Stimulated activated CD4-positive, alpha-beta T cell treated with anti-CD3 and anti-CD28 coated beads, Interleukin-15, amount 100 ng/mL, for 48 hours (primary cell): ENCODE measurements at regions not wholly inside any gene's neighbourhood (a gene's known extent, or its start where the extent isn't known, plus 50 kb on each side); places are given as distances from the start of the nearest gene placed in this dataset.
"Not testable (repeated sequence)": the region's sequence is repeated elsewhere in the genome, so short reads cannot be mapped to it uniquely, and the experiment has no call there.

Source experiments
- DNase-seq, 2 donors: peaks; one replicate each; pipeline ENCODE4 v3.0.0-alpha.2; 2020; ENCODE audit warnings: low read depth in 2 of 2

DNA sequence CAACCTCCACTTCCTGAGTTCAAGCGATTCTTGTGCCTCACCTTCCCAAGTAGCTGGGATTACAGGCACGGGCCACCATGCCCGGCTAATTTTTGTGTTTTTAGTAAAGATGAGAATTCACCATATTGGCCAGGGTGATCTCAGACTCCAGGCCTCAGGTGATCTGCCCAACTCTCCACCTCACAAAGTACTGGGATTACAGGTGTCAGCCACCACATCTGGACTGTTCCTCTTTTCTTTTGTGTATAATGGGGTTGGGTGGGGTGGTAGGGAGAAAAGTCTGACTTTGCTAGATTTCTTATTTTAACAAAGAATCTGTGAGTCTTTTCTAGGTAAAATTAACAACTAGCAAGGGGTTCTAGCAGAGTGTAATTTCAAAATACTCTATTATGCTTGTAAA, 92.7 kb upstream of the AMN1 start:
- DNase-seq, result no peak

DNA sequence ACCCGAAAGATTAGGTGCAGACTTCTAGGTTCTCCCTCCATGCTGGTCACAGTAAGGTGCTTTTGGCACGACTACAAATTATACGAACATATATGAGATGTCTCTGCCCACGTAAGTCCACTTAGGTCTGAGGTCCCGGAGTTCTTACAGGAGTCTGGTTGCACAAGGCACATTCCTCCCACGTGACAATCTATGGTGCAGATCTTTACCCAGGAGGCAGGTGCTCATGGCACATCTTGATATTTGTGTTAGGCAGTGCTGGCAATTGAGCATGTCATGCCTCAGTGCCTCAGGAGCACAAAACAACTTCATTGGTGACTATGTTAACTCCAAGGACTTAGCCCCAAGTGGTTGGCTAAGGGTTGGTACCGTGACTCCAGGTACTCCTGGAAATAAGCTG, 92.0 kb upstream of the AMN1 start:
- no peak for DNase-seq

DNA sequence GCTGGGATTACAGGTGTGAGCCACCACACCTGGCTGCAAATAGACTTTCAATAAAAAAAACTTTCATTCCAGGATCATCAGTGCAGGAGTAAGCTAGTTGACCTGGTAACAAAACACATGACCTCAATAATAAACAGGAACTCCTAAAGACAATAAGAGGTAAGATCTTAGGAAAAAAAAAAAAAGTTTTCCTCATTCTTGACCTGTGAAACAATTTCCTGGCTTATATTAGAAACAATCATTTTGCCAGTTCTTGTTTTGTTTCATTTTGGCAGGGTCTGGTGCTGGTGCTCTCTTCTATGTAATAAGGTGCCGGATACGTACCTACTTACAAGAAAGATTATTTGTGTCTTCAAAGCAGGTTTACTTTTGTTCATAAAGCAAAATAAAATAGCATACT, 90.6 kb upstream of the AMN1 start:
- no peak for DNase-seq

DNA sequence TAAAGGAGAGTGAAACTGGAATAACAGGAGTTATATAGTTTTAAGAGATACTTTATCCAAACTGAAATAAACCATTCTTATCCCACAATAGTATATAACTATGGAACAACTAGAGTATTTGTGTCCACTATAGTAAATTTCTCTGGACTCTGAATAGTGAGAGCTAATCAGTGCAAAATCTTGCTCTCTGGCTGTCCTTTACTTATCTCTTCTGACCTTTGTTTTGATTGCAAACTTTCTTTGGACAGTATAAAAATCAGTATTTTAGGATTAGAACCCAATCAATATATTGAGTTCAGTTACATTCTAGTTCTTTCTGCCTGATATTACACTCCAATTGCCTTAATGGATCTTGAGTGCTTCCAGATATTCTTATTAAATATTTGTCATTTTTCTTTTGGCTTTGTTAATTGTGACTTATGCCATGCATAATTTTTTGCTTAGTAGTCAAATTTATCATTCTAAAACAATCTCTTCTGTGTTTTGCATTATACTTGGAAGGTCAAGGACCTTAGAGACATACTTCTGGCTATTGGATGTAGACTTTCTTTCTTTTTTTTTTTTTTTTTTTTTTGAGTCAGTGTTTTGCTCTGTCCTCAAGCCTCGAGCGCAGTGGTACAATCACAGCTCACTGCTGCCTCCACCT, 89.9 kb upstream of the AMN1 start:
- DNase-seq, result no peak

DNA sequence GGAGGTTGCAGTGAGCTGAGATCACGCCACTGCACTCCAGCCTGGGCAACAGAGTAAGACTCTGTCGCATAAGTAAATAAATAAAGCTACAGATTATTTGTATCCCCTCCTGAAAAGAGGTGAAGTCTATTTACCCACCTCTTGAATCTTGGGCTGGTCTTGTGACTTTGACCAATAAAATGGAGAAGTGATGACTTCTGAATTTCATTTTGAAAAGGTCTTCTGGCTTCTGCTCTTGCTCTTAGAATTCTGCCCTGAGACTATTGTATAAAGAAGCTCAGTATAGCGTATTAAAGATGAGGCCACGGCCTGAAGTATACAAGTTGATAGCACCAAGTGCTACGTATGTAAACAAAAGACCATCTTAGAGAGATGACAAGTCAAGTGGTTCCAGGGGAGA, 88.3 kb upstream of the AMN1 start:
- DNase-seq, result no peak

DNA sequence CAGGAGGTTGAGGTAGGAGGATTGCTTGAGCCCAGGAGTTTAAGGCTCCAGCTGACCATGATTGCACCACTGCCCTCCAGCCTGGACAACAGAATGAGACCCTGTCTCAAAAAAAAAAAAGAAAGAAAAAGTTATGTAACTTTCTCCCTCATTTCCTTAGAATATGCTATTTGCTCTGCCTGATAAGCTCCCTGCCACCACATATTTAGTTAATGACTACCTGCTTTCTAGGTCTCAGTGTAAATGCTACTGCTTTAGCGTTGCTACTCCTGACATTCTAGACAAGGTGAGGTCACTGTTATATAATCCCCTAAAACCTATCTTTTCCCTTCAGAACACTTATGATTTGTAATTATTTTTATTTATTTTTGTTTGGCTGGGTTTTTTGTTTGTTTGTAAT, 86.3 kb upstream of the AMN1 start:
- DNase-seq, result no peak

DNA sequence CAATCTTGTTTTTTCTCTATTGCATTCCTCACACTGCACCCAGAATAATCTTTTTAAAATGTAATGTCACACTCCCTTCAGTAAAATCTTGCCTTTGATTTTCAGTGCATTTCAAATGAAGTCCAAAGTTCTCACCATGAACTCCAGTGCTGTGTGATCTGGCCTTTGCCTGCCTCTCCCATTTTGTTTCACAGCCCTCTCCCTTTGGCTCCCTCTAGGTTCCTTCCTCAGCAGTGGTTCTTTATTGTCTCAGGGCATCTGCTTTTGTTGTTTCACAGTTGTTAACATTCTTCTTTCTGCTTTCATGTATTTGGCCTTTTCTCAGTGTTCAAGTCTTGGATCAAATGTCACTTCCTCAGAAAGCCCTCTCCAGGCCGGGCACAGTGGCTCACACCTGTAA, 84.5 kb upstream of the AMN1 start:
- DNase-seq, result no peak

DNA sequence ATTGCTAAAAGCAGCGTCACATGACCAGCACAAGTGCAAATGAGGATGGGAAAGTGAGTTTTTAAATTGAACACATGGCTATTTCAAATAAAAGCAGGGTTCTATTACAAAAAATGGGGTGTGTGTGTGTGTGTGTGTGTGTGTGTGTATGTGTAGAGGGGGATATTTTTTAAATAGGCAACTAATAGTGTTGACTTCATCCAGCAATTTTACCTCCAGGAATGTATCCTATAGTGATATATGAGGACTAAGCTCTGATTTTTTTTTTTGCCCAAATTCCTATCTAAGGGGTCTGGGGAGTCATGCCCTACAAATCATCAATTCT, 78.9 kb upstream of the AMN1 start:
- no peak for DNase-seq

DNA sequence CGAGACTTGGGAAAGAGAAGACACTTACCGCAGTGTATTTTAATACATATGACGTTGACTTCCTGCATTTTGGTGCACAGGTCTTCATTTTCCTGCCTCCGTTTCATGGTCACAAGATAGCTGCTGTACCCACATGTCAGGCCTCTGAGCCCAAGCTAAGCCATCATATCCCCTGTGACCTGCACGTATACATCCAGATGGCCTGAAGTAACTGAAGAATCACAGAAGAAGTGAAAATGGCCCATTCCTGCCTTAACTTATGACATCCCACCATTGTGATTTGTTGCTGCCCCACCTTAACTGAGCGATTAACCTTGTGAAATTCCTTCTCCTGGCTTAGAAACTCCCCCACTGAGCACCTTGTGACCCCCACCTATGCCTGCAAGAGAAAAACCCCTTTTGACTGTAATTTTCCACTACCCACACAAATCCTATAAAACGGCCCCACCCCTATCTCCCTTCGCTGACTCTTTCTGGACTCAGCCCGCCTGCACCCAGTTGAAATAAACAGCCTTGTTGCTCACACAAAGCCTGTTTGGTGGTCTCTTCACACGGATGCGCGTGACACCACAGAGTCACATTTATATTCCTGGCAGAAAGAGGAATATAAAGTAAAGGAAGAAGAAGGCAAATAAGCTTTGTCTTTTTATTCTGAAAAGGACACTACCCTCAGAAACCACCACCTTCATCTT, 78.4 kb upstream of the AMN1 start:
- not testable (repeated sequence) for DNase-seq

DNA sequence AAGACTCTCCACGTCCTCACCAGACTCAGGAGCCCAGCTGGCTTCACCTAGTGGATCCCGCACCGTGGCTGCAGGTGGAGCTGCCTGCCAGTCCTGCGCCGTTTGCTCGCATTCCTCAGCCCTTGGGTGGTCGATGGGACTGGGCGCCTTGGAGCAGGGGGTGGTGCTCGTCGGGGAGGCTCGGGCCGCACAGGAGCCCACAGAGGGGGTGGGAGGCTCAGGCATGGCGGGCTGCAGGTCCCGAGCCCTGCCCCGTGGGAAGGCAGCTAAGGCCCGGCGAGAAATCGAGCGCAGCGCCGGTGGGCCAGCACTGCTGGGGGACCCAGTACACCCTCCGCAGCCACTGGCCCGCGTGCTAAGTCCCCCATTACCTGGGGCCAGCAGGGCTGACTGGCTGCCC, 76.9 kb upstream of the AMN1 start:
- not testable (repeated sequence) for DNase-seq

DNA sequence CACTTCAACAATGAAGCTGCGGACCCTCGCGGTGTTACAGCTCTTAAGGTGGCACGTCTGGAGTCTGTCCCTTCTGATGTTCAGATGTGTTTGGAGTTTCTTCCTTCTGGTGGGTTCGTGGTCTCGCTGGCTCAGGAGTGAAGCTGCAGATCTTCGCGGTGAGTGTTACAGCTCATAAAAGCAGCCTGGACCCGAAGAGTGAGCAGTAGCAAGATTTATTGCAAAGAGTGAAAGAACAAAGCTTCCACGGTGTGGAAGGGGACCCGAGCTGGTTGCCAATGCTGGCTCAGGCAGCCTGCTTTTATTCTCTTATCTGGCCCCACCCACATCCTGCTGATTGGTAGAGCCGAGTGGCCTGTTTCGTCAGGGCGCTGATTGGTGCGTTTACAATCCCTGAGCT, 75.9 kb upstream of the AMN1 start:
- DNase-seq, result not testable (repeated sequence)

DNA sequence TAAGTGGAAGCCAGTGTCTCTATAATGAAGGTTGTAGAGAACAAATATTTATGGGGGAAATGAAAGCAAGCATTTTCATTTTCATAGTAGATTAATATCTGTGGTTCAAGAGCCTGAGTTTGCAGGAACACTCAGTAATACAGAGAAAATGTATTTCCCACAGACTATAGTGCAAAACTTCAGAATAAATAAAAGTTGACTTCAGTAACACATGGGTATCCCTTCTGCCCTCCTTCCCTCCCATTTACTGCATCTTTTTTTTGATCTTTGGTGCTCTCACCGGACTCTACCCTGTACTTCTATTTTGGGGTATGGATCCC, 75.3 kb upstream of the AMN1 start:
- no peak for DNase-seq

DNA sequence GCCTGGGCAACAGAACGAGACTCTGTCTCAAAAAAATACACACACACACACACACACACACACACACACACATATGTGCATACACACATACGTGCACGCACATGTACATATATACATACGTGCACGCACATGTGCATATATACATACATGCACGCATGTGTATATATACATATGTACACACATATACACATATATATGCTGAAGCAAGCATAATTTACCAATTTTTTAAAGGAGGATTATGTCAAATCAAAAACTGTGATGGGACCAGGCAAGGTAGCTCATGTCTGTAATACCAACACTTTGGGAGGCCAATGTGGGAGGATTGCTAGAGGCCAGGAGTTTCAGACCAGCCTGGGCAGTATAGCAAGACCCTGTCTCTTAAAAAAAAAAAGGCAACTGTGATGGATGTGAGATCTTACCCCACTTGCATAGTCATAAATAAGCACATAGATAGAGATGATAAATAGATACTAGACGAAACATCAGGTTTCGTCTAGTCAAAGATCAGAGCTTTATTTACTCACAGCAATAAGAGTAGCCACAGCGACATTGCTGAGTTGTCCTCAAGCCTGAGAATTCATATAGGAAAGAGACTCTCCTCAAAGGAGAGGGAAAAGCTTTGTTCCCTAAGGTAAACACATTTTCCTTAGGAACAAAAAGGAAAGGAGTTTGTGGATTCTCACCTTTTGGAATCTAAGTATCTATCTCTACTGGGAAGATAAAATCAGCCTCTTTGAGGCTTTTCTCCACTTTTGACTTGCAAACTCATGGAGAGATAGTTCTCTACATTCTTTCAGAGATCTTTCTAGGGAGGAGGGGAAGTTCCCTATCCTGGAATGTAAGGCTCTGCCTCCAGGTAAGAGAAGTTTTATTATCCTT, 74.7 kb upstream of the AMN1 start:
- DNase-seq, result no peak

DNA sequence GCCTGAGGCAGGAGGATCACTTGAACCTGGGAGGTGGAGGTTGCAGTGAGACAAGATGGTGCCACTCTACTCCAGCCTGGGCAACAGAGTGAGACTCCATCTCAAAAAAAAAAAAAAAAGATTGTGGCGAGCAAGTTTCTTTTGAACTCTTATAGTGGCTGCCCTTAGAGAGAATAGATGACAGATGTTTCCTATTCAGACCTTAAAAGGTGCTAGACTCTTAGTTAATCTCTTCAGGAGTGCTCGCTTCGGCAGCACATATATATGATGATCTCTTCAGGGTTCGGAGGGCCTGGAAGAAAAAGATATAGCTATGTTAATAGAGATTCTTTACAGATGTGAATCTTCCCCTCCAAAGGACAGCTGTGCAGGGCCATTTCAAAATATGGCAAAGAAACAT, 73.1 kb upstream of the AMN1 start:
- no peak for DNase-seq

DNA sequence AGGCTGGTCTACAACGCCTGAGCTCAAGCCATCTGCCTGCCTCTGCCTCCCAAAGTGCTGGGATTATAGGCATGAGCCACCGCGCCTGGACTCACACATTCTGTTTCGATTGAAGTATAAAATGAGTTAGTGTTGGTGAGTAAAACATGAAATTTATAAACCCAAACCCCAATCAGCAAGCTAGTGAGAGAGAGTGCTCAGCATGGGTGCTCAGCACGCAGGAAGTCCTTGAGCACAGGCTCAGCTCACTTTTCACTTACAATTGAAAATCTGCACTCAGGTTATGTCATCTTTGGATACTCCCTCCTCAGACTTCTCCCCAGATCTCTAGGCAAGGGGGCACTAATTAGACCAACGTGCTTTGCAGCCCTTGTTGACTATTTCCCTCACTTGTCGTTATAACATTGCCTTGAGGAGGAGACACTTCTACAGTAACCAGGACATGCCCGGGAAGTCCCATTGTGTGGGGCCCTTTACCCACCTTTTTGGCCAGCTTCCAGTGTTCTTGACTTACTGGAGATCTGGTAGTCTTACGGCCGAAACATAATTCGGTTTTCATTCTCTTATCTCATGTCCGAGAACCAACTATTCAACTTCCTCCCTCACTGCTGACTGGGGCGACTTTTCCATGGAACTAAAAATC, 68.5 kb upstream of the AMN1 start:
- DNase-seq, result no peak

DNA sequence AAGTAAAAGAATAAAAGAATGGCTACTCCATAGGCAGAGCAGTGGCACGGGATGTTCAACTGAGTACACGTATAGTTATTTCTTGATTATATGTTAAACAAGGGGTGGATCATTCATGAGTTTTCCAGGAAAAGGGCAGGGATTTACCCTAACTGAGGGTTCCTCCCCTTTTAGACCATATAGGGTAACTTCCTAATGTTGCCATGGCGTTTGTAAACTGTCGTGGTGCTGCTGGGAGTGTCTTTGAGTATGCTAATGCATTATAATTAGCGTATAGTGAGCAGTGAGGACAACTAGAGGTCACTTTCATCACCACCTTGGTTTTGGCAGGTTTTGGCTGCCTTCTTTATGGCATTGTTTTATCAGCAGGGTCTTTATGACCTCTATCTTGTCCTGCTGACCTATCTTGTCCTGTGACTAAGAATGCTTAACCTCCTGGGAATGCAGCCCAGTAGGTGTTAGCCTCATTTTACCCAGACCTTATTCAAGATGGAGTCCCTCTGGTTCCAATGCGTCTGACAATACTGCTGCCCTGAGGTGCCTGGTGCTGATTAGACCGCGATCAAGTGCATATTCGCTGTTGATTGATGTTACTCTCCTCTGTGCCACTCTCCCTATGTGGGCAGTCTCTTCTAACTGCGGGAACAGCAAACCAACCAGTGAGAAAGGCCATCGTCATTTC, 67.6 kb upstream of the AMN1 start:
- no peak for DNase-seq

DNA sequence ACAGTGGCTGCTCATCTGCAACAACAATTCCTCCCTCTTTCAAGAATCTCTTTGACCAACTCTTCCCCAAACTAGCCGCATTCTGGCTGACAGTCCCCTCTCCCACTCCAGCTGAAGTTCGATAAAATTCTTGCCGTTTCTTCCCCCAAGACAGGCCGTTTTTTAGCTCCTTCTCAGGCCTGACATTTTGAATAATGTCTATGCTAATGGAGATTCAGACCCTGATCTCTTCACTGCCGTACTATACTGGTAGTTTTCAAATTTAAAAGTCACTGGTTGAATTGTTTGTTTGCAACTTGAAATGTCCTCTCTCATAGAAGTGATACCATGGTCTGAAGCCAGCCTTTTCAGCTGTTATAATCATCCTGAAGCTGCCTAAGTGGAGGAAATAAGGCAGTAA, 65.9 kb upstream of the AMN1 start:
- DNase-seq, result no peak

DNA sequence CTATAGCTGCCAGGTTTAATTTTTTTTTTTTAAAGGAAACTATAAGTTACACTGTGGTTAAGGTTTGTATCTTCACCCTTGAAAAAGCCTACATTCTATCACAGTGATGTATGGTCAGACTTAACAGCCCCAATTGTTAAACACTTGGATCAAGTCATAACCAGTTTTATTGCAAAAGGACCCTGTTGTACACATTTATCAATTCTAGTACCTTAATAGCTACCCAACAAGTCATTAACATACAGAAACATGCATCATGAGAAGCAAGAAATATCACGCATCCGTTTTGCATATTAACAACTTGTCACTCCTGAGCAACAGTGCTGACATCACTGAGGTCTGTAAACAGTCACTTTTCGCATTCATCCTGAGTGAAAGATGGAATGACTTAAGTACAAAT, 62.4 kb upstream of the AMN1 start:
- not testable (repeated sequence) for DNase-seq

DNA sequence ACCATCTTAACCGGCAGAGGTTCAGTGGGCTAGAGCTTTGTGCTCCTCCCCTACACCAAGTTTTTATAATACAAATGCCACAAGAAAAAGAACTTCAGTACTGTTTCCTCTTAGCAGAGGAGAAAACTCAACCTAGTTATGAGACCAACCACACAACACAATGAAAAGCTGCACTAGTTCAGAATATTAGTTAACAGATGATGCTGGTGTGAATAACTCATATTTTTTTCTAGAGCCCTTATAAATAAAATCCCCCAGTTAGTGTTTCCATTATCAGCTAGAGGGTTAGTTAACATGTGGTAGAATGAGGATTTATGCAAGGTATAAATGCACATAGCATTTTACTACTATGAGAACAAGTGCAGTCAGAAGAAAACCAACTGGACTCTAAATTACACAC, 61.9 kb upstream of the AMN1 start:
- DNase-seq, result no peak

DNA sequence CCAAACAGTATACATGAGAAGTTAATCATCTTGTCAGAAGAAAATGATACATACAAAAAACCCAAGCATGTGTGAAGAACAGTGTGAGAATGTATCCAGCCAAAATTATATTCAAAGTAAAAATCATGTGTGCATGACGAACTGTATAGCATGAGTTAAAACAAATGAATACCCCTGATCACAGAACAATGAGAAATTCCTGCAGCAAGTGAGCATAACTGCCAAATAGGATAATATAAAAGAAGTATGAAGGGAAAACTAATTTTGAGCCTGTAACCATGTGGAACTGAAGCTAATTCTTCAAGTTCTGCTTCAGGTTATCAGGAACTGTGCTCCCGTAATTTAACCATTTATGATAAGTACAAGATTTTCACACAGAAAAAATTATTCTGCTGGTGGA, 56.5 kb upstream of the AMN1 start:
- no peak for DNase-seq

DNA sequence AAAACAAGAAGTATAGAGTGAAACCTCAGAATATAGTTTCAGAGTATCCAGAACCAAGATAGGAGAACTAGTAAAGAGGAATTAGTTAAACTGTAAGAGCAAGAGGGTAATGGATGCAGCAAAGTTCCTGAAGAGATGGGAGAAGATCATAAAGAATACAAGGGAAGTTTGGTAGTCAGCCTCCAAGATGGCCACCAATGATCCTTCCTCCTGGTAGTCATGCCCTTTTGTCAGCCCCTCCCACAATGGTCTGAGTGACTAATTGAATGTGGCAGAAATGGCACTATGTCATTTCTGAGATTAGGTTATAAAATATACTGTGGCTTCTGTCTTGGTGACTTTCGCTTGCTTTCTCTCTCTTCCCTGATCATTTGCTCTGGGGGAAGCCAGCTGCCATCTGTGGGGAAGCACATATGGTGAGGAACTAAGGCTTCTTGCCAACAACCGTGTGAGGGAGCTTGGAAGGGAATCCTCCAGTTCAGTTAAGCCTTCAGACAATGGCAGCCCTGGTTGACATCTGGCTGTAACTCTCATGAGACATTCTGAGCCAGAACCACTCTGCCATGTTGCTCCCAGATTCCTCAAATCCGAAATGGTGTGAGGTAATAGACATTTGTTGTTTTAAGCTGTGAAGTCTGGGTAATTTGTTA, 55.3 kb upstream of the AMN1 start:
- no peak for DNase-seq

DNA sequence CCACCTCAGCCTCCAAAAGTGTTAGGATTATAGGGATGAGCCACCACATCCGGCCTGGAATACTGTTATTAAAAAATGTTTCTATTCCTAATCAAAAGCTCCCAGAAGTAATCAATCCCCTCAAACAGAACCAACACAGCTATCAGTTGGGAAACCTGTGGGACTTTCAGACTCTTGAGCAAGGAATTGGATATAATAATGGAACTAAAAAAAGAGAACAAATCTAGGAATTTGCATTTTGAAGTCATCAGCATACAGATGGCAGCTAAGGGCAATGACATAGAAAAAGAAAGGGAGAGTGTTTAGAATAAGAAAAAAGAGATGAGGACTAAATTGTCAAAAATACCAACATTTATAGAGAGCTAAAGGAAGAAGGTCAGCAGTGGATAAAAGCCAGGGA, 54.7 kb upstream of the AMN1 start:
- no peak for DNase-seq
